Liver (tissue), 3 donors: ENCODE measurements at regions not wholly inside any gene's neighbourhood (a gene's known extent, or its start where the extent isn't known, plus 50 kb on each side); places are given as distances from the start of the nearest gene placed in this dataset.

Experiments
- CTCF ChIP-seq: fragments of 150-350 bp; IDR thresholded peaks from 2 replicates; pipeline ENCODE4 v1.5.1; 2017; ENCODE audit warnings: improper control_type of control experiment, low read depth, low read length; ENCODE audit not compliant: missing input control
- EGR1 ChIP-seq, 2 donors: IDR thresholded peaks; 2 replicates each; pipeline ENCODE4 v1.6.1; 2016 to 2018; ENCODE audit warnings: antibody characterized with exemption in 2 of 2, low read depth in 2 of 2
- GABPA ChIP-seq, 2 donors: IDR thresholded peaks in 1 of 2; conservative IDR thresholded peaks in 1 of 2; 2 replicates each; pipeline ENCODE4 v1.6.1; 2016; ENCODE audit warnings: antibody characterized with exemption in 2 of 2, mild to moderate bottlenecking in 1 of 2, moderate library complexity in 1 of 2
- HNF4G ChIP-seq: IDR thresholded peaks from 2 replicates; pipeline ENCODE4 v1.6.1; 2016; ENCODE audit warnings: antibody characterized with exemption
- JUND ChIP-seq, 2 donors: IDR thresholded peaks; 2 replicates each; pipeline ENCODE4 v1.6.1; 2016; ENCODE audit warnings: antibody characterized with exemption in 2 of 2
- NR2F2 ChIP-seq: IDR thresholded peaks from 2 replicates; pipeline ENCODE4 v1.6.1; 2016; ENCODE audit warnings: antibody characterized with exemption
- RAD21 ChIP-seq, 2 donors: IDR thresholded peaks; 2 replicates each; pipeline ENCODE4 v1.6.1; 2016; ENCODE audit warnings: antibody characterized with exemption in 2 of 2, mild to moderate bottlenecking in 2 of 2
- REST ChIP-seq: IDR thresholded peaks from 2 replicates; pipeline ENCODE4 v1.6.1; 2016; ENCODE audit warnings: antibody characterized with exemption, mild to moderate bottlenecking
- TAF1 ChIP-seq: conservative IDR thresholded peaks from 2 replicates; pipeline ENCODE4 v1.6.1; 2016; ENCODE audit warnings: antibody characterized with exemption, mild to moderate bottlenecking
- YY1 ChIP-seq: IDR thresholded peaks from 2 replicates; pipeline ENCODE4 v1.6.1; 2016; ENCODE audit warnings: antibody characterized with exemption, mild to moderate bottlenecking
- TF ChIP-seq, protein P1 (sequence below): IDR thresholded peaks from 2 replicates; pipeline ENCODE4 v1.6.1; 2016; ENCODE audit warnings: antibody characterized with exemption
- TF ChIP-seq, protein P2 (sequence below): IDR thresholded peaks from 2 replicates; pipeline ENCODE4 v1.6.1; 2016; ENCODE audit warnings: antibody characterized with exemption
- donor health status: healthy.
- donor health status: healthy.

DNA sequence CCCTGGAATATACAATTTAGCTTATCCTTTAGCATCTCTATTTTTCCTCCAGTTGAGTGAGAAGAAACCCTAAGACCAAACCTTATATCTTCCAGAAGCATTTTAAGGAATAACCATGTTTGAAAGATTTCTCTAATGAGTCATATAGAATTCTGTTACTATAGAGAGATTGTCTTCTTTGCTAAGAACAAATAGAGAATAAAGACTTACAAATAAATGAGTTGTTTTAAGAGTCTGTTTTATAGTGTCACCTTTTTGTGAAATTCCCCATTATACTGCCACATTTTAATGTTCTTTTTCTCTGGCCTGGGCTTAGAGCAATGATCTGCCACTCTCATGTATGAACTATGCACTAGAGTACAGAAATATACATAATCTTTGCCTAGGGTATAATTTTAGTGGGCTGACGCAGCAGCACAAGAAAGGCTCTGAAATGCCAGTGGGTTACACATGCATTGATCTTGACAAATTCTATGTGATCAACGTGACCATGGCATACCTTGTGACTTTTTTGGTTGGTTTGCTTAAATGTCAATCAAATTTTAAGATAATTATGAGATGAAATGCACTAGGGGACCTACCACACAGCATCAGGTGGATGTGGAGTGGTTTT is 145.1 kb upstream of the MKLN1 start:
- no peak for TF ChIP-seq EGR1 (IDR thresholded peaks at IDR 0.05; ENCODE audit: low read depth in 2 of 2)
- TF ChIP-seq CTCF: no peak
- TF ChIP-seq, protein P1, sequence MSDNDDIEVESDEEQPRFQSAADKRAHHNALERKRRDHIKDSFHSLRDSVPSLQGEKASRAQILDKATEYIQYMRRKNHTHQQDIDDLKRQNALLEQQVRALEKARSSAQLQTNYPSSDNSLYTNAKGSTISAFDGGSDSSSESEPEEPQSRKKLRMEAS: no peak
- no peak for TF ChIP-seq JUND (IDR thresholded peaks at IDR 0.05)
- no peak for TF ChIP-seq TAF1
- no peak for TF ChIP-seq HNF4G
- no peak for TF ChIP-seq NR2F2
- TF ChIP-seq RAD21 (IDR thresholded peaks at IDR 0.05): no peak
- TF ChIP-seq REST: no peak
- TF ChIP-seq, protein P2, sequence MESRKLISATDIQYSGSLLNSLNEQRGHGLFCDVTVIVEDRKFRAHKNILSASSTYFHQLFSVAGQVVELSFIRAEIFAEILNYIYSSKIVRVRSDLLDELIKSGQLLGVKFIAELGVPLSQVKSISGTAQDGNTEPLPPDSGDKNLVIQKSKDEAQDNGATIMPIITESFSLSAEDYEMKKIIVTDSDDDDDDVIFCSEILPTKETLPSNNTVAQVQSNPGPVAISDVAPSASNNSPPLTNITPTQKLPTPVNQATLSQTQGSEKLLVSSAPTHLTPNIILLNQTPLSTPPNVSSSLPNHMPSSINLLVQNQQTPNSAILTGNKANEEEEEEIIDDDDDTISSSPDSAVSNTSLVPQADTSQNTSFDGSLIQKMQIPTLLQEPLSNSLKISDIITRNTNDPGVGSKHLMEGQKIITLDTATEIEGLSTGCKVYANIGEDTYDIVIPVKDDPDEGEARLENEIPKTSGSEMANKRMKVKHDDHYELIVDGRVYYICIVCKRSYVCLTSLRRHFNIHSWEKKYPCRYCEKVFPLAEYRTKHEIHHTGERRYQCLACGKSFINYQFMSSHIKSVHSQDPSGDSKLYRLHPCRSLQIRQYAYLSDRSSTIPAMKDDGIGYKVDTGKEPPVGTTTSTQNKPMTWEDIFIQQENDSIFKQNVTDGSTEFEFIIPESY: no peak
- TF ChIP-seq YY1: no peak
- TF ChIP-seq GABPA (IDR thresholded peaks at IDR 0.05 in 1 of 2, conservative IDR thresholded peaks at IDR 0.05 in 1 of 2): no peak
